ENCODE measurements at regions not wholly inside any gene's neighbourhood (a gene's known extent, or its start where the extent isn't known, plus 50 kb on each side); places are given as distances from the start of the nearest gene placed in this dataset.

DNA sequence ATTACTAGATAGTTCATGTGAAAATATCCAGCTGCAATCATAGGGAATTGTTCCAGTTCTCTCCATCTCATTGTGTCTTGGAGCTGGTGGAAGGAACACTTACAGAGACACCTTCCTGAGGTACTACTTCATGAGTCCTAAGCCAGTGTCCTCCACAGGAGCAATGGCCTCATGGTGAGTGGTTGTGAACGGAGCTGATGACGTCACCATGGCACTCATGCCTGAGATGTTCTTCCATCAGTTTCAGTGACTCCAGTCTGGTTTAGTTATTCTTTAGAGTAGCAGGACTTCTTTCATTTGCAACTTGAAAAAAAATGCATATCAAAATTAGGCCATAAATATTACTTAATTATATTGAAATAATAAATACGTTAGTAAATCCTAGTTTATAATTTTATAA, 418.6 kb downstream of the ZNF521 start:
- no peaks in the 10 kb centered on the region for H3K79me2 ChIP-seq (ENCODE audit: control insufficient read depth in 1 of 2, insufficient read depth in 2 of 2, low read length in 2 of 2)
- no peak overlapping the region for H2BK120ac ChIP-seq (replicated peaks; ENCODE audit: low read depth, low read length)
- no peak overlapping the region for H3K14ac ChIP-seq (ENCODE audit: insufficient read length)
- H2AFZ ChIP-seq (ENCODE audit: low read length): no peak overlapping the region
- H3K27ac ChIP-seq (ENCODE audit: low read depth, low read length): no peak overlapping the region
- H3K23me2 ChIP-seq (ENCODE audit: low read depth, low read length): no peaks in the 10 kb centered on the region; the same call in 1 of the 2 replicates
- H3K18ac ChIP-seq (ENCODE audit: extremely low read depth, low read length): no peak overlapping the region
- H3K23ac ChIP-seq (ENCODE audit: insufficient read length): no peak overlapping the region
- H4K91ac ChIP-seq (replicated peaks; ENCODE audit: insufficient read length, low read length): no peak overlapping the region
- no peak overlapping the region for H4K5ac ChIP-seq (ENCODE audit: insufficient read length, low read depth, low read length)
- H3K36me3 ChIP-seq (ENCODE audit: control insufficient read depth in 2 of 4, insufficient read depth in 4 of 4, low read length in 3 of 4): no peaks in the 10 kb centered on the region
- FAIRE-seq (no peak), DNase-seq (ENCODE audit: low read depth in 1 of 2, low spot score in 2 of 2) (no peak)
- H3K4me1 ChIP-seq (replicated peaks in 1 of 4; ENCODE audit: control insufficient read depth in 3 of 4, insufficient read depth in 4 of 4, low read length in 3 of 4): peaks cover 3 to 14% (median 6%) of the 10 kb centered on the region in 4 experiments; a peak in 5 of 7 replicates
- no peak overlapping the region; the same call in 1 of the 2 replicates for H2AK5ac ChIP-seq (ENCODE audit: low read depth, low read length)
- no peak overlapping the region for H3K4me2 ChIP-seq (ENCODE audit: insufficient read depth in 1 of 2, low read depth in 2 of 2, low read length in 2 of 2)
- no peak overlapping the region for H3K4me3 ChIP-seq (ENCODE audit: extremely low read depth in 1 of 4, insufficient read depth in 2 of 4, low read depth in 3 of 4, low read length in 4 of 4)
- H3K27me3 ChIP-seq (replicated peaks in 1 of 4; ENCODE audit: control insufficient read depth in 3 of 4, extremely low read depth in 1 of 4, insufficient read depth in 3 of 4, low read length in 3 of 4): no peaks in the 10 kb centered on the region; a peak in 1 of 7 replicates
- no peak overlapping the region for H4K8ac ChIP-seq (ENCODE audit: extremely low read depth, insufficient read depth, low read length)
- no peak overlapping the region for H3K4ac ChIP-seq (replicated peaks; ENCODE audit: insufficient read length, low read depth, low read length)
- H2BK5ac ChIP-seq (ENCODE audit: low read depth, low read length): no peak overlapping the region
- H2BK15ac ChIP-seq (ENCODE audit: low read length): peak overlapping the region; percentile 22; the same call in 1 of the 2 replicates
- no peaks in the 10 kb centered on the region for H3K79me1 ChIP-seq (ENCODE audit: low read depth, low read length)
- H2BK20ac ChIP-seq (ENCODE audit: low read length): no peak overlapping the region
- no peak overlapping the region for H3K9ac ChIP-seq (replicated peaks in 1 of 4; ENCODE audit: extremely low read depth in 1 of 4, low read depth in 3 of 4, low read length in 3 of 4)
- H2BK12ac ChIP-seq (ENCODE audit: low read depth, low read length): no peak overlapping the region; the same call in 1 of the 2 replicates
- POLR2A ChIA-PET (ENCODE audit: partially characterized antibody): no interaction called here
- CTCF ChIA-PET (ENCODE audit: partially characterized antibody): interaction anchor here (1.1 kb wide), 1 partner anchor 138 kb away, joined by 3 read pairs; no protein-coding TSS in a partner anchor
- H3K9me3 ChIP-seq (ENCODE audit: insufficient read depth in 2 of 2, low read depth in 1 of 2, low read length in 1 of 2): no peaks in the 10 kb centered on the region
- H4K20me1 ChIP-seq (replicated peaks in 1 of 2; ENCODE audit: control insufficient read depth in 1 of 2, insufficient read depth in 2 of 2, low read length in 2 of 2): no peaks in the 10 kb centered on the region
- no peak overlapping the region for H3K56ac ChIP-seq (replicated peaks; ENCODE audit: insufficient read length, low read depth, low read length)
- 92% methylated on average over 3 of the region's 3 CpGs; no CpG with 5 or more reads in 1 of the 2 experiments for WGBS, 2 experiments (ENCODE audit: extremely low coverage in 1 of 2, insufficient coverage in 1 of 2, insufficient read length in 1 of 2, insufficient replicate concordance in 2 of 2, low coverage in 1 of 2, low lambda C conversion rate in 2 of 2, missing lambda C conversion rate in 1 of 2)
- no peak for TF ChIP-seq PHF8 (conservative IDR thresholded peaks at IDR 0.05; ENCODE audit: low read depth, low read length)
- no peak for TF ChIP-seq CTBP2 (IDR thresholded peaks at IDR 0.05; ENCODE audit: borderline replicate concordance, insufficient read depth, insufficient read length, low read length)
- TF ChIP-seq POU5F1 (IDR thresholded peaks at IDR 0.05; ENCODE audit: low read depth, low read length): no peak
- TF ChIP-seq CTCF (IDR thresholded peaks at IDR 0.05; ENCODE audit: control extremely low read depth in 1 of 3, insufficient read depth in 1 of 3, low read depth in 1 of 3, low read length in 3 of 3): no peak
- no peak for TF ChIP-seq ZNF274 (IDR thresholded peaks at IDR 0.05; ENCODE audit: borderline replicate concordance, extremely low read depth, low read length)
- TF ChIP-seq CEBPB (IDR thresholded peaks at IDR 0.05; ENCODE audit: low read depth, low read length): no peak
- no peak for TF ChIP-seq TEAD4 (IDR thresholded peaks at IDR 0.05; ENCODE audit: low read depth, low read length)
- TF ChIP-seq SP2 (IDR thresholded peaks at IDR 0.05; ENCODE audit: low read length): no peak
- TF ChIP-seq GABPA (IDR thresholded peaks at IDR 0.05; ENCODE audit: borderline replicate concordance, insufficient read depth, low read length): no peak
- TF ChIP-seq, protein P1, sequence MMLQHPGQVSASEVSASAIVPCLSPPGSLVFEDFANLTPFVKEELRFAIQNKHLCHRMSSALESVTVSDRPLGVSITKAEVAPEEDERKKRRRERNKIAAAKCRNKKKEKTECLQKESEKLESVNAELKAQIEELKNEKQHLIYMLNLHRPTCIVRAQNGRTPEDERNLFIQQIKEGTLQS (IDR thresholded peaks at IDR 0.05; ENCODE audit: insufficient read depth, low read depth, low read length): no peak
- no peak for TF ChIP-seq KDM5A (IDR thresholded peaks at IDR 0.05; ENCODE audit: low read length)
- TF ChIP-seq SP1 (IDR thresholded peaks at IDR 0.05; ENCODE audit: low read depth, low read length): no peak
